Head of caudate nucleus (tissue), 42 donors: ENCODE measurements at regions not wholly inside any gene's neighbourhood (a gene's known extent, or its start where the extent isn't known, plus 50 kb on each side); places are given as distances from the start of the nearest gene placed in this dataset.

Source experiments
- DNase-seq, 42 donors: peaks; one replicate each; pipeline versions ENCODE4 v3.0.0 to v3.0.0-alpha.2; 2020 to 2021; ENCODE audit warnings: mixed read lengths in 7 of 42
- intact Hi-C: fragments of 100-400 bp; cut with DNase I; formaldehyde crosslinking; loops from one replicate; pipeline ENCODE4 v1.15.0; 2022

DNA sequence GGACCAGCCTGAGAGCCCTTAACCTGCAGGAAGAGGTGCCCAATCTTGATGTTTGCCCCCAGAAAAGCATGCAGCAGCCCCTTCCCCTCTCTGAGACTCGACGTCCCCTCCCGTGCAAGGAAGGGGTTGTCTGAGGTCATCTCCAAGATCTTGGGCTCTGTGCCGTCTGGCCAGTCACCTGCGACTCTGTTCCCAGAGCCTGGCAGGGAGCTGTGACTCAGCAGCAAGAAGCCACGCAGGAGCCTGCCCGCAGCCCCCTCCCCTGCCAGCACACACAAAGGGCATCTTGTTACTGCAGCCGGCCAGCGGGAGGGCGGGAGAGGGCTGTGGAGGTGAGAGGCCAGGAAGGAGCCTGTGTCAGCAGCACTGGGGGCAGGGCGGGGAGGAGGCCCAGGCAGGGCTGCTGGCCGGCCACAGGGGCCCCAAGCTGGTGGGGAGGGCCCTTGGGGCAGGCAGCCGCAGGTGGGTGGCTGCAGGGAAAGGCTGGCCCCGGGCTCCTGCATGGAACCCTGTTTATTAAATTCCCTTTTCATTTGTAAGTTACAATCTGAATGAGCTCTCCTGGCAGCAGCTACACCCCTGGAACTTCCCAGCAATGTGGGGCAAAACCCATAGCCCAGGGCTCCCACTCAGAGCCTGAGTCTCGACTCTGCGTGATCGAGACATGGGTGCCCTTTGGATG is 103.7 kb upstream of the ZMIZ1 start:
- DNase-seq = peak; percentile 62 to 95 (median 82)
- intact Hi-C loops = no loop called here

DNA sequence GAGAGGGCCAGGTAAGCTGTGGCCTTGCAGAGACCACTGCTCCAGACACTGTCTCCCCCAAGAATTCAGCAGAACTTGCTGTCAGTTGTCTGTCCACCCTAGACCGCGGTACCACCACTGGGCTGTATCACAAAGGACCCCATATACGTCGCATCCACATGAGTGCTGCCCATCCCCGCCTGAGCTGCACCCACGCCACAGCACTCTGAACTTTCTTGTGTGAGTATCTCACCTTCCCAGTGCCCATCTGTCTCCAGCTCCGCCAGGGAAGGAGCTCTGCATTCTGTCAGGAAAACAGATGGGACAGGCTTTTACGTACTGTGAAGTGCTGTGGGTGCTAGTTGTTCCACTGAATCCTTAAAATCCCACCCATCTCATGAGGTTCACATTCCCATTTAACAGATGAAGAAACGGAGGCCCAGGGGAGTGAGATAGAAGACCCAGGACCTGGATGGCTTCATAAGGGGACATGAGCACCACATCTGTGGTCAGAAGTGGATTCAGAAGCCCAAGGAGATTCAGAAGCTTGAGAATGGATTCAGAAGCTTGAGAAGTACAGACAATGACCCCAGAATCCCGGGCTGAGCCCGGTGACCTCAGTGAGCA is 102.5 kb upstream of the ZMIZ1 start:
- DNase-seq = no peak
- intact Hi-C loops = no loop called here

DNA sequence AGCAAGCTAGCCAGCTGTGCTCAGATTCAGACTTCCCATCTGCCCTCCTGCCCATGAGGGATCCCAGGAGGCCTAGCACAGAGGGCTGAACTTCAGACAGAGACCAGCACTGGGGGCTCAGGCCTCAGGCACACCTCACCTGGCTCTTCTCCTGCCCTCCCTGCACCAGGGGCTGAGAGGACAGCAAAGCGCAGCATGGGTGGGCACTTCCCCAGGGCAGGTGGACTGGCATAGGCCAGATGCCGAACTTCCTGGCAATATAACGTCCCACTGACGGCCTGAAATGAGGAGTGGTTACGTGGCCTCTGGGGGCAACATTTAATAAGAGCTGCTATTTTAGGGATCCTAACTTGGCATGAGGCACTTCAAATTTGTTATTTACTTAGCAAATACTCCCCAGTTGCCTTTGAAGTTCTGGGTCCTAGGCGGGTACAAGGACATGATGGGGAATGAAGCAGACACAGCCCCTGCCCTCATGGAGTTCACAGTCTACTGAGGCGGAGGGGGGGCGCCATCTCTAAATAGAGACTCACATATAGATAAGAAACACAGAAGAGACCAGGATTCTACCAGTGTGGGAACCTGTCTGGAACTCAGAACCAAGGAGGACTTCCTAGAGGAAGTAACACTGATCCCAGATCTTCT is 101.8 kb upstream of the ZMIZ1 start:
- intact Hi-C loops = no loop called here
- DNase-seq = no peak

DNA sequence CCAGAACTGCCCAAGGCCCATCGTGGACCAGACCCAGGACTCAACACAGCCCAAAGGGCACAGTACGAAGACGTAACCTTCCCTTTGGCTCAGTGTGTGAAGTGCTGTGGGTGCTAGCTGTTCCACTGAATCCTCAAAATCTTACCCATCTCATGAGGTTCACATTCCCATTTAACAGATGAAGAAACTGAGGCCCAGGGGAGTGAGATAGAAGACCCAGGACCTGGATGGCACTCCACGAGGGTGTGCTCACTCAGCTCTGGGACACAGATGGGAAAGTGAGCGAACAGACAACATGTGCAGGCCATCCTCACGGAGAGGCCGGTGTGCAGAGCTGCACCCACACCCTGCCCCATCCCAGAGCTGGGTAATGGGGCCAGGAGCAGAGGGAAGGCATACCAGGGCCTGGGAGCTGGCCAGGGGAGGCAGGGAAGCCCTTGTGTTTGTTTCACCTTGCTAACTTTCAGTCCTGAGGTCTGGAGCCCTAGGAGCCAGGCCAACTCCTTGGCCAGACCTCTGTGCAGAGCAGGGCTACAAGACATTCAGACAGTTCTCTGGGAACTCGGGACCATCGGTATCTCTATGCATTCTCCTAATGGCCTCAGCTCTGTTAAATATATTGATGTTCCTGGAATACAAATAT is 100.3 kb upstream of the ZMIZ1 start:
- no peak for DNase-seq
- intact Hi-C loops = no loop called here

DNA sequence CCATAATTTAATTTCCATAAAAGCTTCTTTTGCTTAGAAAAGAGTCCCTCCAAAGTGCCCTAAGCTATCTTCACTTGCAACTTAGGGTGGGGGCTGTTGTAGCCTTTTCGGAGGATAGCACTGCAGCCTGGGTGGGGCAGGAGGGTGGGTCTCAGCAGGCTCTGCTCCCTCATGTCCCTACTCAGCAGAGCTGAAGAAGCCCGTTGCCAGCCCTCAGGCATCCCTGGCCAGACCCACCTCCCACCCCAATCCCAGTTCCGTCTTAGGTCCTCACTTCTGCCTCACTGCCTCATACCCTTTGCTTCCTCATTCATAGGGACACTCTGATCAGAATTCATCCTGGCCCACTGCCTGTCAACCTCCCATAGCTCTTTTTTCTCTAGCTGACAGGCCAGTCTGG is 99.8 kb upstream of the ZMIZ1 start:
- DNase-seq = no peak
- intact Hi-C loops = no loop called here

DNA sequence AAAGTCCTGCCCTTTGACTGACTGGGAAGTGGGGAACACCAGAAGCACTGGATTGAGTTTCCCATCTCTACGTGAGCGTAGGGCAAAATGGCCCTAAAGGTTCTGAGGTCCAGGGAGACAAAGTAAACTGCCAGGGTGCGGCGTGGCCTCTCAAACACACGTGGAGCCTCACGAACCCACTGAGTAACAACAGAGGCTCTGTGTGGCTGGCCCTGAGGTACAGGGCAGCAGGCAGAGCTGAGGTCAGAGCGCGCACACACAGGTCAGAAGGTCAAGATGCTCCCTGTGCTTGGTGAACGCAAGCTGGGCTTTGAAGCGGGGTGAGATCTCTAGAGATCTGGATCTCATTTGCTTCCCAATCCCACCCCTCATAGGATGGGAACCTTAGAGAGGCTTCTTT is 99.0 kb upstream of the ZMIZ1 start:
- no peak for DNase-seq
- intact Hi-C loops = loop anchor here (5.0 to 10.0 kb wide), 2 partner anchors 228 to 925 kb away; no protein-coding TSS in a partner anchor

DNA sequence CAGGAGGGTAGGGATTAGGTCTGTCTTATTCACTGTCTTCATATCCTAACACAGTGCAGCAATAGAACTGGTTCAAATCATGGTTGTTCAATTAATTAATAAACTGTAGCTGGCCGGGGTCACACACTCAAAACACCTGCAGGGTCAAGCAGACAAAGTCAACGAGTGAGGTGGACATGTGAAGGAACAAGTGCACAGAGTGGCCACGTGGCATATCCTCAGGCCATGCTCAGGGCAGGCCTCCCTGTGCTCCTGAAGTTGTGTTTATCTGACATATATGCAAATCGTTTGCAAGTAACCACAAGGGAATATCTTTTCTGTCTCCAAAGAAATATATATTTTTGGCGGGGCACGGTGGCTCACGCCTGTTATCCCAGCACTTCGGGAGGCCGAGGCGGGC is 98.5 kb upstream of the ZMIZ1 start:
- no peak for DNase-seq
- intact Hi-C loops = loop anchor here (5.0 to 10.0 kb wide), 2 partner anchors 227 to 925 kb away; no protein-coding TSS in a partner anchor

DNA sequence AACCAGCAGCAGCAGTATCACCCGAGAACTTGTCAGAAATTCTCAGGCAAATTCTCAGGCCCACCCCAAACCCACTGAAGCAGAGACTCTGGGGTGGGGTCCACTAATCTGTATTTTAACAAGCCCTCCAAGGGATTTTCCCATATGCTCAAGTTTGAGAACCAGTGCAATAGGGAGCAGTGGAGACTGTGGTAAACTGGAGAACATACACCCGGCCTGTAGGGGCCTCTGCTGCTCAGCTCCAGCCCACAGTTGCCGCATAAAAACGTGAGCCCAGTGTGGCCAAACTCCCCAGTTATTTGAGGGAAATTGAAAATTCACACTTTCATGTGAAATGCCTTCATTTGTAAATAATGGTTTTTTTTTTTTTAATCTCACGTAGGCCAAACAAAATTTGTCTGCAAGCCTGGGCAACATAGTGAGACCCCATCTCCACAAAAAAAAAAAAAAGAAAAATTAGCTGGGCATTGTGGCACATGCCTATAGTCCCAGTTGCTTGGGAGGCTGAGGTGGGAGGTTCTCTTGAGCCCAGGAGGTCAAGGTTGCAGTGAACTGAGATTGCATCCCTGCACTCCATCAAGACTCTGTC is 97.6 kb upstream of the ZMIZ1 start:
- DNase-seq = peak in 1 of 42 donors; percentile 13
- intact Hi-C loops = loop anchor here (5.0 to 10.0 kb wide), 2 partner anchors 226 to 926 kb away; no protein-coding TSS in a partner anchor

DNA sequence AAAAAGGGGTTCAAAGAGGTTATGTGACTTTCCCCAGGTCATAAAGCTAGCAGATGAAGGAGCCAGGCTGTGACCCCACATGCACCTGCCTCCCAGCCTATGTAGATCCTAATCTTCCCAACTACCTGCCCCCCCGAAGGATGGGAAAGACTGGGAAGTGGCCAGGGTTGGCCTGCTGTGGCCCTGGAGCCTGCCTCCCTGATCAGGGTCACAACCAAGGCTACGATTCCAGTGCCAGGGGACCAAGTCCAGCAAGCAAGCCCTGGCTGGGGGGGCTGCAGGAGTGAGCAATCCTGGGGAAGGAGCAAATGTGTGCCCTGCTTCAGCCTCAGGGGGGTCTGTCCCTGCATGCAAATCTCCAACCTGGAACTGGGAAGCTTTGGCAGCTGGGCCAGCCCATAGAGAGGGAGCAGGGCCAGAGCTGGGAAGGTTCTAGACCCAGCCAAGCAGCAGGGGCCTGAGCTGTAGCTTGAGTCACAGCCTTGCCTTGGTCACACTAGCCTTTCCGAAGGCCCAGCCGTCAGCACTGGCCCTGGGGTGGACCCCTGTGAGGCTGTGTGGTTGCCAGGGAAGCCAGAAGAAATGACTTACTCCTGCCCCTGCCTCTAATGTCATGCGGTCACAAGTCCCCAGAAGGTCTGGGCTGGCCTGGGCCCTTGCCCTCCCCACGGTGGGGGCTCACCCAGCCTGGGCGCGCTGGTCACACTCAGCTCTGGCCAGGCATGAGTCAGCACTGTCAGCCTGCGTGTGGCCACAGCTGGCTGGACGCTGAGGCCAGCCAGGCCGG is 96.4 kb upstream of the ZMIZ1 start:
- intact Hi-C loops = loop anchor here (2.0 to 10.0 kb wide), 3 partner anchors 58 to 928 kb away; no protein-coding TSS in a partner anchor
- DNase-seq = peak; percentile 73 to 96 (median 88)

DNA sequence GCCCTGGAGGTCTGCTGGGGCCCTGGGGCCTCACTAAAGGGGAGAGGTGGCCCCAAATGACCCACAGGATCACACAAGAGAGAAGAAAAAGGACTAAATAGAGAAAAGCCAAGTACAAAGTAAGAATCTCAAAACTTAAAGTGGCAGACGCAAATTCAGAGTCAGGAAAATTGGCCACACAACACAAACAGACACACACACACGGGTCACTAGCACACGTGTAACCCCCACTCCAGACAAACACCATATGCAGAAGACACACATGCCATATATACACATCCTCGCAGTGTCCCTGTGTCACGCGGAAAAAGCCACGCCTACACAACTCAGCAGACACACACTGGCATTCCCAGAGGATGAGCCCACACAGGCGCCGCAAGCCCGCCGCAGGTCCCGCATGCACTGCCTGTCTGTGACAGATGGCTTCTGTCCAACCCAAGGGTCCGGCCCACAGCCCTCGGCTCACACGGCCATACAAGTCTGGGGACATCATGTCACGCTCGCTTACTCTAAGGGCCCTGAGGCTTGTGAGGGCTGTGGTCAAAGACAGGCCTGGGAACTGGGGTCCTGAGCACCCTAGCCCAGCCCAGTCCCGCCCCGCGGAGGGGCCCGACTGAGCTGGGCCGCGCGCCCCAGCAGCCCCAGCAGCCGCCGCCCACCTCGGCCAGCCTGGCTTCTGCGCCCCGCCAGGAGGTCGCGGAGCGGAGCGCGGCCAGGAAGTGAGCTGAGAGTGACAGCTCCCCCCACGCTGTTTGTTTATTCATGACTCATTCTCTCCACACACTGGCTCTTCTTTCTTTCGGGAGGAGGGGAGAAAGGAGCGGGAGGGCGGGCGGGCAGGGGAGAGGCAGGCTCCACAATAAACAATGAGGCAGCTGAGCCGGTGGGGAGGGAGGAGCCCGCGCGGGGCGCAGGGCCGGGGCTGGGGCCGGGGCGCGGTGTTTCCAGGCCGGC is 95.5 kb upstream of the ZMIZ1 start:
- DNase-seq = peak; percentile 71 to 95 (median 85)
- intact Hi-C loops = loop anchor here (2.0 to 10.0 kb wide), 3 partner anchors 58 to 928 kb away; no protein-coding TSS in a partner anchor

DNA sequence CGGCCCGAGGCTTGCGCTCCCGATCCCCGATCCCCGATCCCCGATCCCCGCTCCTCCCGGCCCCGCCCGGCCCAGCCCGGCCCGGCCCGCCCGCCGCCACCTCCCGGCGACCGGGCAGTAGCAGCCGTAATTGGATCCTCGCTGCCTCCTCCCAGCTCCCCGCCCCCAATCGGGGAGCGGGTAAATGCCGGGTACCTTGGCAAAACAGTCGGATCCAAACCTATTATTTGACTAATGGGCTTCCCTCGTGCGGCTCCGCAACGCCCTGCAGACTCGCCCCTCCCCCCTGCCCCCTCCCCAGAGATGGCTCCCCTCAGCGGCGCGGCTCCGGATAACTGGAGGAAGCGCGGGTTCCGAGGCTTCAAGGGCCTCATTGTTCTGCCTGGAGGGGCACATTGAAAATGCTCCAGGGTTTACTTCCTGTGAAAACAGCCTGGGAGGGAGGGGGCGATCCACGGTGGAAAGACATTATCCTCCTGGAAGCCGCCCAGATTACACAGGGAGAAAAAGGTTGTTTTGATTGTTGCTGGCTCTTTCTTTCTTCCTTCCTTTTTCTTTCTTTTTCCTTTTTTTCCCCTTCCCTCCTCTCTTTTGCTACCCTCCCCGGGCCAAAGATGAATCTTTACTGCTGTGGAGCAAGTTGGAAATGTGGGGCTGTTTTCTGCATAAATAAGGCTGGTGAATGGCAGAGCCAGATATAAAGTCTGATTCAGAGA is 94.7 kb upstream of the ZMIZ1 start:
- peak; percentile 68 to 93 (median 84) for DNase-seq
- intact Hi-C loops = loop anchor here (2.0 to 10.0 kb wide), 4 partner anchors 59 to 929 kb away; no protein-coding TSS in a partner anchor

DNA sequence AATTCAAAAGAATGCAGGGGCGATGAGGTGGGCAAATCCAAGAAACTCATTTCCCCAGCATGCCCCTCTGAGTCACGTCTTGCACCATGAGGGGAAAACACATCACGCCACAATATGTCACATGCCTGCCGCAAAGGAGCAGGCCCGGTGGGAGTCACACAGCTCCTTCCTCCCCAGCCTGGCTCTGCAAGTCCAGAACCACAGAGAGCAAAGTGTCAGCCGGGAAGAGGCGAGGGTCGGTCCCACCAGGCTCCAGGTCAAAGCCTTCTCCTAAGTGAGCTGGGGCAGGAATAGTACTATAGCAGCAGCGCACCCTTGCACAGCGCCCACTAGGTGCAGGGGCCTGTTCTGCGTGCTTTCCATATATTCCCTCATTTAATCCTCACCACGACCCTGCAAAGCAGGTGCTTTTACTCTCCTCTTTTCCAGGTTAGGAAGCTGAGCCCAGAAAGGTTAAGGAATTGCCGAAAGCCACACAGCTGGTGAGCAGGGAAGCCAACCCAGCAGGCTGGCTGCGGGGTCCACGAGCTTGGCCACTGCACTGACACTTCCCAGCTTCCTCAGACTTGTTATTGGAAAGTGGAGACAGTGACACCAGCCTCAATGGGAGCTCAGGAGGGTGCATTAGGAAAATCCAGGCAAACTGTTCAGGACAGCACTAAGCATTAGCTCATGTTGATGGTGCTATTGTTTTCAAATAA is 94.0 kb upstream of the ZMIZ1 start:
- intact Hi-C loops = loop anchor here (2.0 to 10.0 kb wide), 3 partner anchors 96 to 930 kb away; no protein-coding TSS in a partner anchor
- DNase-seq = peak; percentile 25 to 88 (median 69)

DNA sequence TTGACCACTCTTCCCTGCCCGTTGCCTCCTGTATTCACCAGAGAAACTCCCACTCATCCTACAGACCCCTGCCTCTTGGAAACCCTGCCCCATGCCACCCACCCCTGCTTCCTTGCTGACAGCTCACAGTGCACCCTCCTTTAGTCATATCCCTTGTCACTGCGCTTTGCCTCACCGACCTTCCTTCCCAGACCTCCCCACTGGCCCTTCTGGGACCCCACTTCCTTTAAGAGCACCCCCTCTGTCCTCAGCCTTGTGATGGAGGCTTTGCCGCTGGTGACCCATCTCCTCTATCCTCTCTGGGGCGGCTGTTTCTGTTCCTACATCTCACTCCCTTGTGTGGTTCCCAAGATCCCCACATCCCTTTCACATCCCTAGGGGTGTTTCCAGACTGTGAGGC is 92.8 kb upstream of the ZMIZ1 start:
- DNase-seq = no peak
- intact Hi-C loops = loop anchor here (2.0 to 10.0 kb wide), 2 partner anchors 95 to 931 kb away; no protein-coding TSS in a partner anchor

DNA sequence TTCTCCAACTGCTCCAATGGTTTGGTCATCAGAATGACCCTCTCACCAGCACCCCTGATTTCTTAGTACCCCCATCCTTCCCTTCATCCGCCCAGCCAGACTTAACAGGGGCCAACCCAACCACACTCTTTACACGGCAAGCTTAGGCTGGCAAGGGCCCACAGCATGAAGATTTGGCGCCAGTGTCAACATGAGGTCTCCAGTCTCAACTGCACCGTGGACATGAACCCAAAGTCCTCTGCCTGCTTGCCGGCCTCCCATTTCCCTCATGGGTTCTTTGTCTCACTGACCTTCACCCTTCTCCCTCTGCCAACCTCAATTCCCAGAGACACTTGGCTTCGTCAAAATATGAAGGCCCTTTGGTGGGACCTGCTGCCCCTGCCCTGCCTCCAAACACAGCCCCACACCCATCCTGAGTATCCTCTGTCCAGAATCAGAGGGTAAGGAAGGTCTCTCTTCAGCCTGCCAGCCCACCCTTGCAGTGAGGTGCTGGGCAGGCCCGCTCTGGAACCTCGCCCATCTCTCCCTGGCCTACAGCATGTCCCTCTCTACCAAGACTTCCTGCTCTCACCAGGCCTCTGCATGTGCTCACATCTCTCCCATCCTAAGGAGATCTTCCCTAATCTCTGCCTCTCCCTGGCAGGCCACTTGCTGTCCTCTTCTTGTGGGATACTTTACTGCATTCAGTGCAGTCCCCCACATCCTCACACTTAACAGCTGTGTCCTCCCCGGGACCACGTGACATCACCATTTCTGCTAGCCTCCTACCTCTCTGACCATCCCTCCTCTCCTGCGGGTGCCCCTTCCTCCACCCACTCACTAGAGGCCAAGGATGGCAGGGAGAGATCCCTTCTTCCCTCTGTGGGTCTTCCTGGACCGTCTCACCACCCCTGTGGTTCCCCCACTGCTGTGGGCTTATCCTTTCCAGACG is 91.7 kb upstream of the ZMIZ1 start:
- no peak for DNase-seq
- intact Hi-C loops = loop anchor here (10.0 kb wide), 1 partner anchor 932 kb away; no protein-coding TSS in a partner anchor

DNA sequence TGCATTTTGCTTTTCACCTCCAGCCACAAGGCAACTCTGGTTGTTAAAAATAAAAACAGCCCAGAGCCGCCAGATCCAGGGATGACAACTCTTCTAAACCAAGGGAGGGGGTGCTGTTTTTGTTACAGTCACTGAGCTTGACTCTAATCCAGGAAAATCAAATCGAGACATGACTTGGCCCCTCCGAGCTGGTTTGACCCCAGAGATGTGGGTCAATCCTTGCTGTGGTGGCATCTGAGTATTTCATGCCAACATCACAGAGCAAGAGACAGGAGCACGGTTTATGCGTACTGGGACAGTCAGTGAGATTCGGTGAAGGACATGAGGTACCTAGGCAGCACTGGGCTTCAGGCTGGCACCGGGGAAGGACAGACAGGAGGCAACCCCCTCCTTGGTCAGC is 88.8 kb upstream of the ZMIZ1 start:
- intact Hi-C loops = loop anchor here (10.0 kb wide), 1 partner anchor 935 kb away; no protein-coding TSS in a partner anchor
- DNase-seq = no peak
